Bronchial epithelial cell (primary cell): ENCODE measurements at regions not wholly inside any gene's neighbourhood (a gene's known extent, or its start where the extent isn't known, plus 50 kb on each side); places are given as distances from the start of the nearest gene placed in this dataset.

ENCODE experiments used
- DNase-seq: peaks from one replicate; pipeline ENCODE4 v3.0.0-alpha.2; 2010; ENCODE audit warnings: low read depth
- FAIRE-seq: peaks from 2 replicates; lab custom pipeline; 2011; peaks lifted over from hg19 to GRCh38; lab: Jason Lieb, UNC
- H3K27me3 ChIP-seq: 2 replicates; pipeline ENCODE4 v1.5.1; 2011; ENCODE audit warnings: low read length; ENCODE audit not compliant: control insufficient read depth, insufficient read depth
- H3K36me3 ChIP-seq: 2 replicates; pipeline ENCODE4 v1.5.1; 2011; ENCODE audit warnings: low read length; ENCODE audit not compliant: control insufficient read depth, insufficient read depth
- H3K4me3 ChIP-seq: 2 replicates; pipeline ENCODE4 v1.5.1; 2011; ENCODE audit warnings: mild to moderate bottlenecking, low read depth, low read length, control low read depth
- CTCF ChIP-seq: IDR thresholded peaks from 2 replicates; pipeline ENCODE4 v1.5.1; 2011; ENCODE audit warnings: mild to moderate bottlenecking, moderate library complexity, low read length, control low read depth, inconsistent platforms; ENCODE audit not compliant: insufficient read depth, severe bottlenecking

DNA sequence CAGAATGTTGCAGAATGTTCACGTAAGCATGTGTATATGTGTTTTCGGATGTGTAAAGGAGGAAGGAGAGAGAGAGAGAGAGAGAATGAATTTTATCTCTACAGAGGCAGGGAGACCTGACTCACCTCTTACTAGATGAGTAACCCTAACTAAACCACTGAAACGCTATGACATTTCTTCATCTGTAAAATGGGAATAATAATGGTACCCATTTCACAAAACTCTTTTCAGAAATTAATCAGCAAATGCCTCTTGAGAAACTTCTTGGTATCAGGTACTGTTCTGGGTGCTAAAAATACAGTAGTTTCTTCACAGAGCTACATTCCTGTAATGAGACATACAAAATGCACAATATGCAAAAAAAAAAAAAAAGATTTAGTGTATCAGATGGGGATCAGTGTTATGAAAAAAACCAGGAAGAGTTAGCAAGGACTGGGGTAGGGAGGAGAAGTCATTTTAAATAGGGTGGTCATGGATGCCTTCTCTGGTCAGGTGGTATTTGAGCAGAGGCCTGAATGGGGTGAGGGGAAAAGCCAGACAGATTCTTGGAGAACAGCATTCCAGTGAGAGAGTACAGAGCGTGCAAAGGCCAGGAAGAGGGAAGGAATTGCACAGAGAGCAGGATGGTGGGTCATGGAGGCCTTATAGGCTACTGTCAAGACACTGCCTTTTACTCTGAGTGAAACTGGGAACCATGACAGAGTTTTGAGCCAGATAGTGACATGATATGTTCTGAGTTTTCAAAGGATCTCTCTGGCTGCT is 84.9 kb upstream of the SPANXB1 start:
- H3K36me3 ChIP-seq, result no peaks in the 10 kb centered on the region
- H3K4me3 ChIP-seq, result no peak overlapping the region
- FAIRE-seq (no peak), DNase-seq (no peak)
- no peak for TF ChIP-seq CTCF
- no peaks in the 10 kb centered on the region for H3K27me3 ChIP-seq

GRCh38 chrX:140918398-140919038 is 83.9 kb upstream of the SPANXB1 start:
- Histone ChIP-seq H3K4me3 (no peak overlapping the region), H3K27me3 (no peaks in the 10 kb centered on the region), H3K36me3 (no peaks in the 10 kb centered on the region)
- peak; percentile 56 for TF ChIP-seq CTCF
- DNase-seq (peak; percentile 24), FAIRE-seq (no peak)

- FAIRE-seq (no peak), DNase-seq (no peak)
- no peak overlapping the region for H3K4me3 ChIP-seq
- TF ChIP-seq CTCF, result no peak
- H3K36me3 ChIP-seq, result no peaks in the 10 kb centered on the region
- no peaks in the 10 kb centered on the region for H3K27me3 ChIP-seq
Measured at GRCh38 chrX:140920416-140920815, 82.0 kb upstream of the SPANXB1 start.

- no peak overlapping the region for H3K4me3 ChIP-seq
- H3K27me3 ChIP-seq, result no peaks in the 10 kb centered on the region
- DNase-seq (no peak), FAIRE-seq (no peak)
- H3K36me3 ChIP-seq, result no peaks in the 10 kb centered on the region
- no peak for TF ChIP-seq CTCF
Measured at GRCh38 chrX:140923118-140923517, 79.3 kb upstream of the SPANXB1 start.

DNA sequence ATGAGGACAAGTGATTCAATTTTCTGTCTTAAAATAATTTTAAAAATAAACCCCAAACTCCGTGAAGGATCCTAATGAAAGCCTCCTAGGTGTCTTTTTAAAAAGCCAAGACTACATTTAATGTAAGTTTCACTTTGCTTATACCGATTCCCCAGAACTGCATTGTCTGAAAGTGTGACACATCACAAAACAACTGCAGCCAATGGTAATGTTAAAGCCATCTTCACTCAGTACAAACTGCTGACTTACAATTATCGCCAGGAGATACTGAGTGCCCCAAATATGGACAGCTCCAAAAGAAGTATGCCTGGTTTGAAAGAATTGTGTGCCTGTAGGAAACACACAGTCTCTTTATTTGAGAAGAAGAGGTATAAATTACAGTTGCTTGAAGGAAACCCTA is 73.7 kb upstream of the SPANXB1 start:
- Histone ChIP-seq H3K4me3 (no peak overlapping the region), H3K27me3 (no peaks in the 10 kb centered on the region), H3K36me3 (no peaks in the 10 kb centered on the region)
- no peak for FAIRE-seq
- no peak for DNase-seq
- TF ChIP-seq CTCF, result no peak
